Spleen (tissue), 7 donors: ENCODE measurements at regions not wholly inside any gene's neighbourhood (a gene's known extent, or its start where the extent isn't known, plus 50 kb on each side); places are given as distances from the start of the nearest gene placed in this dataset.

Source experiments
- CTCF ChIP-seq, 11 experiments: fragments of 200-600 bp in 7 of 11; fragments of 450-650 bp in 4 of 11; sonication (generic) in 4 of 11; IDR thresholded peaks in 8 of 11; conservative IDR thresholded peaks in 3 of 11; 1 replicate in 7 of 11; 2 replicates in 4 of 11; pipeline versions ENCODE4 v1.4.0 to v1.8.0; 2016 to 2021; ENCODE audit warnings: antibody characterized with exemption in 11 of 11, inconsistent platforms in 4 of 11, mild to moderate bottlenecking in 1 of 11
- POLR2AphosphoS5 ChIP-seq, 3 donors: sonication (generic); formaldehyde crosslinking; IDR thresholded peaks; one replicate each; pipeline ENCODE4 v1.5.1; 2017; ENCODE audit warnings: antibody characterized with exemption in 3 of 3
- donor health status: DM: no; HTN: no; CAD: no; lungs with moderate emphysema.
- donor health status: DM: no; HTN: no; CAD: no.
- donor health status: DM: no; HTN: no; CAD: no.

DNA sequence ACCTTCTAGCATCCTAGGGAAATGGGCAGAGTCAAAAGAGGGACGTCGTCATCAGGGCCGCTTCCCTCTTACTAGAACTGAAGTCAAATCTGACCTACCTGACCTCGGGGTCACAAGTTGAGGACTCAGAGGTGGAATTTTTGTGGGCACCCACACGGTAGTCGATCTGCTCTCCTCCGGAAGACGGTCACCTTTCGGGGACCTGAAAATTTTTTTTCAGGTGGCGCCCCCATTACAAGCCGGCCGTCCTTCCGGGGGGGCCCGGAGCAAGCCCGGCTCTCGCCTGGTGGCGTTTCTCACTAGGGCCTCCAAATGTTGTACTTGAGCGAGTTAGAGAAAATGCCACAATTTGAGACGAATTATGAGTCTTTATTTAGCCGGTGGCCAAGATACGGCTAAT is 157.5 kb upstream of the FRG2C start:
- TF ChIP-seq CTCF (IDR thresholded peaks at IDR 0.05 in 8 of 11, conservative IDR thresholded peaks at IDR 0.05 in 3 of 11) (no peak), POLR2AphosphoS5 (IDR thresholded peaks at IDR 0.05) (no peak)
